LNCAP (cell line): ENCODE measurements at regions not wholly inside any gene's neighbourhood (a gene's known extent, or its start where the extent isn't known, plus 50 kb on each side); places are given as distances from the start of the nearest gene placed in this dataset.

ENCODE experiments used
- CTCF ChIP-seq: fragments of 450-650 bp; IDR thresholded peaks from 2 replicates; pipeline ENCODE4 v1.5.1; 2017; ENCODE audit warnings: mild to moderate bottlenecking

DNA sequence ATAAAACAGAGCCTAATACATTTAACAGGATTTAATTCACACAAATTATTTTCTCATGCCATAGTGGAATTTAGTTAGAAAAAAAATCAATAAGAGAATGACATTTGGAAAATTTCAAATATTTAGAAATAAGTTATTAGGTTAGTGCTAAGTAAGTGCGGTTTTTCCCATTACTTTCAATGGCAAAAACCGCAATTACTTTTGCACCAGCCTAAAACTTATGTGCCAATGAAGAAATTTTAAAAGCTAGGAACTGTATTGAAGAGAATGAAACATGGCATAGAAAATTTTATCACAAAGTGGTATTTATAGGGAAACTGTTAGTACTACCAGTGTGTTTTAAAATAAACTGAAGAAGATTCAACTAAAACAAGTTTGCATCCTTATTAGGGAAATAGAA lies 228.3 kb upstream of the FKBP1C start:
- no peak for TF ChIP-seq CTCF

GRCh38 chr6:62993951-62994350 lies 217.3 kb upstream of the FKBP1C start:
- TF ChIP-seq CTCF, result no peak

DNA sequence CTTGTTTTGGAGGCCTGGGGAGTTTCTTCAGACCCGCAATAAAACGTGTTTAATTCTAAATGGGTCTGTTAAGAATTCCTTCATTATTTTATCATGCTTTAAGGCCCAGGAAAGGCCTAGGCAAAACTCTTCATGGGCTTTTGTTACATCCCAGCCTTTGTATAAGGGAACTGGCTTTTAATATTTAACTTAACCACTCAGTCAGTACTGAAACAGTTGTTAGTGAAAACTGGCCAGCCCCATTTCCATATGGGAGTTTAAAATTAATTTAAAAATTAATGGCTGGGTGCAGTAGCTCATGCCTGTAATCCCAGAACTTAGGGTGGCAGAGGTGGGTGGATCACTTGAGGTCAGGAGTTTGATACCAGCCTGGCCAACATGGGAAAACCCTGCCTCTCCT lies 213.2 kb upstream of the FKBP1C start:
- no peak for TF ChIP-seq CTCF

GRCh38 chr6:62999796-63000195 lies 211.5 kb upstream of the FKBP1C start:
- no peak for TF ChIP-seq CTCF

- no peak for TF ChIP-seq CTCF
Measured at GRCh38 chr6:63014290-63014689, 197.0 kb upstream of the FKBP1C start.

GRCh38 chr6:63022631-63023030 lies 188.6 kb upstream of the FKBP1C start:
- TF ChIP-seq CTCF, result no peak

- no peak for TF ChIP-seq CTCF
Measured at GRCh38 chr6:63023726-63024125, 187.5 kb upstream of the FKBP1C start.

DNA sequence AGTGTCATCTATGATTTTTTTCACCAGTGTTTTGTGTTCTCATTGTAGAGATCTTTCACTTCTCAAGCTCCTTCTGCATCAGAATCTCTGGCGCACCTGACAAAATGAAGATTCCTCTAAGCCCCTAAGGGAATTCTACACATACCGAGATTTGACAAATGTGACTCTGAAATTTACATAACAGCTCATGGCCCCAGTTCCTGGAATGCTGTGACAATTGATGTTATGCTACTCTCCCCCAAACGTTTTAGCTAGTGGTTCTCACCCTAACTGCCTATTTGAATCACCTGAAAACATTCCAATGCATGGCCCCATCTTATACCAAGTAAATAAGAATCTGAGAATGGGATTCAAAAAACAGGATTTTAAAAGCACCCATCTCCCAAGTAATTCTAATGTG lies 162.1 kb upstream of the FKBP1C start:
- TF ChIP-seq CTCF, result no peak
